NCI-H146 treated with DMSO at 0.1 percent for 48 hours (cell line): ENCODE measurements at regions not wholly inside any gene's neighbourhood (a gene's known extent, or its start where the extent isn't known, plus 50 kb on each side); places are given as distances from the start of the nearest gene placed in this dataset.

ENCODE experiments used
- DNase-seq: peaks from one replicate; lab custom pipeline; 2025; ENCODE audit not compliant: unreplicated experiment; lab: John Stamatoyannopoulos, UW

- DNase-seq, result no peak
Measured at GRCh38 chr4:156505341-156505955, 466.2 kb downstream of the PDGFC start.

DNA sequence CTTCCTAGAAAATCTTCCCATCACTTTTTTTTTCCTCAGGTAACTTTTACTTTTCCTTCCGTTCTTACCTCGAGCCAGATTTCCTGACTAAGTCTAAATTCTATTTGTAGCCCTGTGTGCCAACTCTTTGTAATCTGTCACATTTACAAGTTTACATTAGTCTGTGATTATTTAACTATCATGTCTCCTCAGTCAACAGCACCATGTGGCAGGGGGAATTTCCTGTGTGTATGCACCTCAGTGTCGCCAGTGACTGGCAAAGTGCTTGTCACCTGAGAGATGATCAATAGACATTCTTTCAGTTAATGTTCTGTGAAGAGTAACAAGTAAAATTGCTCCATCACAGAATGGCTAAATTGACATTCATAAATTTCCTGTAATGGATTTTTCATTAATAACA, 468.5 kb downstream of the PDGFC start:
- no peak for DNase-seq

- DNase-seq, result no peak
Measured at GRCh38 chr4:156501962-156502361, 469.6 kb downstream of the PDGFC start.

GRCh38 chr4:156499684-156500083, 471.9 kb downstream of the PDGFC start:
- DNase-seq, result no peak

DNA sequence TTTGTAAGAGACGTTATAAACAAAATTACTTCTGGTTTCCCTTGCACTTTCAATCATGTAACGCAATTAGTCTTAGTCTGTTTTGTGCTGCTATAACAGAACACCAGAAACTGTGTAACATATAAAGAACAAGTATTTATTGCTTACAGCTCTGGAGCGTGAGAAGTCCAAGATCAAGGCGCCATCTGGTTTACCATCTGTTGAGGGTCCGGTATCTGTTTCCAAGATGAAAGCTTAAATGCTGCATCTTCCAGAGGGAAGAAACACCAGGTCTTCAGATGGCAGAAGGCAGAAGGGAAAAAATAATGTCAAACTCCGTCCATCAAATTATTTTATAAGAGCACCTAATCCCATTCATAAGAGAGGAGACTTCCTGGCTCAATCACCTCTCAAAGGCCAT, 474.1 kb downstream of the PDGFC start:
- DNase-seq, result no peak

DNA sequence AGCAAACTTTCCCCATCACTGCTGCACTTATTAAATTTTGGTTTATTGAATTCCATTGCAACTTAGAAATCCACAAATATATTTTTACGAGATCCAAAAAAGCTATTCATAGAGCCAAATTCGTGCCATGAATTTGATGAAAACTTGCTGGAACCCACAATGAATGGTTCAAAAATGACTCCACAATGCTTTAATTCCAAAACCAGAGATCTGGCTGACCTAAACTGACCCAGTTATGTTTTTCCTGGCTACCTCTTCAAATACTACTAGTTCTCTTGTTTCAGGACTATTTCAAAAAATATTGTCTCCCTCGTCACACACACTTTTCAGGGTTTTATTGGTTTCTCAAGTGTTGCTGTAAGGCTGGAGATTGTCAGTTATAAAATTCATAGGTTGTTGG, 474.8 kb downstream of the PDGFC start:
- no peak for DNase-seq

GRCh38 chr4:156495836-156496235, 475.8 kb downstream of the PDGFC start:
- no peak for DNase-seq

DNA sequence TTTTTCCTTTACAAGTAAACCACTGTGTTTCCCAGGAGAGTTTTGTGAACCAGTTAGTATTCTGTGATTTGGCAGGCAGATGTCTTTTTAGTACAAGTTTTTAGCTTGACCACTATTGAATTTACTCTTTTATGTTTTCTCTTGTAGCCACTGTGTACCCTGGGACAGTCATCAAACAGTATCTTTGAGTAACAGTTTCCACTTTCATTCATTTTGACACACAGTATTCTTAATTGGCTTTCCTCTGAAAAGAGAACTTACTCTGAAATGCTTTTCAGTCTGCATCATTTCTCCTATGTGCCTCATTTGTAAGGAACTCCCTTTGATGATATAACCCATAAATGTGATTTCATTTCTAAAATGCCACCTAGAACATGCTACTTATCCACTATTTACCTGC, 476.5 kb downstream of the PDGFC start:
- no peak for DNase-seq

GRCh38 chr4:156493858-156494257, 477.7 kb downstream of the PDGFC start:
- DNase-seq, result no peak

GRCh38 chr4:156487107-156487506, 484.5 kb downstream of the PDGFC start:
- DNase-seq, result no peak

DNA sequence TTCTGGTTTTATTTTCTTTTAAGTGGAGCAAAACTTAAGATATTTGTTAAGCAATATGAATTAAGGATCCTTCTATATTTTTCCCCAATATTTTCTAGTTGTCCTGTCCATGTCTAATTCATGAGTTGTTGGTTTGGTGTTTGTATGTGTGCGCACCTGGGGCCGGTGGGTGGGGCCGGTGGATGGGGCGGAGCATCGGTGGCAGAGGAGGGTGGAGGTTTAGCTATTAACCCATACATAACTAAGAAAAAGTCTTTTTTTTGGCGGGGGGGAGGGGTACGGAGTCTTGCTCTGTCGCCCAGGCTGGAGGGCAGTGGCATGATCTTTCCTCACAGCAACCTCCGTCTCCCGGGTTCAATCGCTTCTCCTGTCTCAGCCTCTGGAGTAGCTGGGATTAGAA, 489.8 kb downstream of the PDGFC start:
- DNase-seq, result no peak

GRCh38 chr4:156477636-156478035, 494.0 kb downstream of the PDGFC start:
- DNase-seq, result no peak

DNA sequence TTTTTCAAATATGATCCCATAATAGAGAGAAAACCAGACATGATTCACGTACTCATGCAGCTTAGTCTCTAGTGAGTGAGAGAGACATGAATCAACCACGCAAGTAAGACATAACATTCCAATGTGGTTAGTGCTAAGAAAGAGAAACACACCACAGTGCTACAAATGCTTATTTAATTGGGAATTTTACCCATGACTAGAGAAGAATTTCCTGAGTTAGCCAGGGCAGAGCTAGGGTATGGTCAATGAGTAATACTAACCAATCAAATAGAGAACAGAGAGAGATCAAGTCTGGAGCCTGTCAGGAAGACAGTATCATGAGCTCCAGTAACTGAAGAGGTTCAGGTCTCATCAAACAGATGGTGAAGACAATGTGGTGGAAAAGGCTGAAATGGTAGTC, 495.2 kb downstream of the PDGFC start:
- DNase-seq, result no peak

- DNase-seq, result peak; percentile 19
Measured at GRCh38 chr4:156475322-156475721, 496.3 kb downstream of the PDGFC start.

- no peak for DNase-seq
Measured at GRCh38 chr4:156473151-156473550, 498.4 kb downstream of the PDGFC start.

DNA sequence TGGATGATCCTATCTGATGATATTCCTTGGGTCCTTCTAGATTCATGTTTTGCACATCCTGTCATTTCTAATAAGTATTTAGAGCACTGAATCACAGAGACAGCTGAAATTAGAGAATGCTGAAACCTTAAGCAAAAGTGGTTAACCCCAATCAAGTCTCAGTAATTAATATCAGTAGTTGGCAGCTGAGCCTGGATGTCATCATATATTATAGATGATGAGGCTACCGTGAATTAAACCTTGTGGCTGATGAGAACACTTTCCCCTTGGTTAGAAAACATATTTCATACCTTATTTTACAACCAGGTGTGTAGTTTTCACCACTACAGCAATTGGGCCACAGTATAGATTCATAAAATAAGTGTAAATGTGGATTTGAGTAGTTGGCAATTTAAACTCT, 499.0 kb downstream of the PDGFC start:
- DNase-seq, result no peak

DNA sequence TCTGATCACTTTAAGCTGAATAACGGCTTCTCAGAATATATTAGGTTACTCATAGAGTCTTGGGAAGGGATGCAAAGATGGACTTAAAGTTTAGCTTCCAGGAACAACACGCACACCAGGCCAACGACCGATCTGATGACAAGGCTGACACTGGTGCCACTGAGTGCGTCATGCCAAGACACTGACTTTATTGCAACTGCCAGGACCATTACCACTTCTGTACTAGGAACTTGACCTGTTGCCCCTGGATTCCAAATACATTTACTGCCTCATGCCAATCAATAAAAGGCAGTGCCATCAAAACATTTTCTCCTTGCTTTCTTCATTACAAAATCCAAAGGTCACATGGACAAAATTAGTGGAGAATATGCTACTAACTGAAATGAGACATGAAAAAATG, 505.9 kb upstream of the CTSO start:
- DNase-seq, result no peak

- DNase-seq, result no peak
Measured at GRCh38 chr4:156456830-156457229, 503.2 kb upstream of the CTSO start.

DNA sequence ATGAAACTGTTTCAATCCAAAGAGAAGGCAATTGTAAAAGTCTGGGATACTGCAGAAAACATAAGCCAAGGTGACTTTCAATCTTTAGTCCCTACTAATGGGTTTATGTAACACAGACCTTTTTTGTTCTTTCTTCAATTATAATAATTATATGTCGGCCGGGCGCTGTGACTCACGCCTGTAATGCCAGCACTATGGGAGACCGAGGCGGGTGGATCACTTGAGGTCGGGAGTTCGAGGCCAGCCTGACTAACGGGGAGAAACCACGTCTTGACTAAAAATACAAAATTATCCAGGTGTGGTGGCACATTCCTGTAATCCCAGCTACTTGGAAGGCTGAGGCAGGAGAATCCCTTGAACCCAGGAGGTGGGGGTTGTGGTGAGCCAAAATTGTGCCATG, 489.8 kb upstream of the CTSO start:
- no peak for DNase-seq

GRCh38 chr4:156442912-156443311, 489.2 kb upstream of the CTSO start:
- no peak for DNase-seq

DNA sequence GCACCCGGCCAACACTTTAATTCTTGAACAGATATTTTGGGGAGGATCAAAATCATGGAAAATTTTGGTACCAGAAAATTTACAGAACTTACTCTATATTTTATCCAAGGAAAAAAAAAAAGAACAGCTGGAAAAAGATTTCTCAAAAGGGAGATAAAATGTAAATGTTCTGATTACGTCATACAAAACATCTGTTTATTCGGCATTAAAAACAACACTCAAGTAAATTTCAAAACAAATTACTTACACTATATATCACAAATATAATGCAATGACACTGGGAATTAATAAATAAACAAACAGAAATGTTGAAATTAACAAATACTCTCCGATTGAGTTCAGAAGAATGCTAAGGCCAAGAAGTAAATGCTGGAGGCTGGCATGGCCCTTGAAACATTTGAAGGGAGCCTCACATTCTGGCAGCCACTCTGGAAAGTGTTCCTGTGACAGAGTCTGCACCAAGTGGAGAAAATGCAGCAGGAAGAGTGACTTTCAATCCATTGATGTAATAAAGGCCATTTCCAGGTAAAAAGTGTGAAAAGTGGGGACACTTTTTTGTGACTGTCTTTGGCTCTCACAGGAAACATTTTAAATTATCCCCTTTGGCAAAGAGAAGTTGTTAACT, 486.0 kb upstream of the CTSO start:
- no peak for DNase-seq

DNA sequence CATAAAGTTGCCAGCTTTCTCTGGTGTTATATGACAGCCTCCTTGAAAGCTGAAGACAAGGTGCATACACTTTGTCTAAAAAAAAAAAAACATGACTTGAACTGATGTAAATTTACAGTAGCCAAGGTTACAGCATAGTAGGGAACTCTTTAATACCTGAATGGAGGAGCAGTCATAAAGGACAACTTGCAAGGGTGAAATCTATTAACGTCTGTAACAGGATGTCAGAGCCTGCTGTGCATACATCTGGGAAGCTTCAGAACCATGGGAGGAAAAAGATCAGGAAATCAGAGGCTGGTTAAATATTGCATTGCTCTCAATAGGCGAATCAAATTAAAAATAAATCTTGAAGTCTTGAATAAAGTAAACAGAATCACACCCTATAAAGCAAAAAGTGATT, 484.0 kb upstream of the CTSO start:
- no peak for DNase-seq

- no peak for DNase-seq
Measured at GRCh38 chr4:156422576-156422975, 468.9 kb upstream of the CTSO start.
